PC-3 (cell line): ENCODE measurements at regions not wholly inside any gene's neighbourhood (a gene's known extent, or its start where the extent isn't known, plus 50 kb on each side); places are given as distances from the start of the nearest gene placed in this dataset.

ENCODE experiments used
- CTCF ChIP-seq: fragments of 300-600 bp; sonication (generic); conservative IDR thresholded peaks from 2 replicates; pipeline ENCODE4 v1.5.1; 2017; ENCODE audit warnings: antibody characterized with exemption, low read depth, mild to moderate bottlenecking, low read length
- EZH2phosphoT487 ChIP-seq: fragments of 300-600 bp; sonication (generic); IDR thresholded peaks from 2 replicates; pipeline ENCODE4 v1.6.1; 2018; ENCODE audit warnings: mild to moderate bottlenecking, antibody characterized with exemption, low read length, borderline replicate concordance

- TF ChIP-seq CTCF (no peak), EZH2phosphoT487 (no peak)
Observed at GRCh38 chr10:81730891-81731290, 144.1 kb upstream of the NRG3 start.
